Stimulated activated effector memory CD8-positive, alpha-beta T cell treated with anti-CD3 and anti-CD28 coated beads, Interleukin-12 subunit alpha, Interleukin-12 subunit beta, amount 100 ng/mL, for 72 hours (primary cell): ENCODE measurements at regions not wholly inside any gene's neighbourhood (a gene's known extent, or its start where the extent isn't known, plus 50 kb on each side); places are given as distances from the start of the nearest gene placed in this dataset.
"Not testable (repeated sequence)": the region's sequence is repeated elsewhere in the genome, so short reads cannot be mapped to it uniquely, and the experiment has no call there.

ENCODE experiments used
- ATAC-seq: fragments of 150-1000 bp; cut with Tn5 transposase; 2 replicates; pipeline ENCODE4 v1.10.0; 2021
- DNase-seq, 2 donors: peaks; one replicate each; pipeline ENCODE4 v3.0.0; 2021 to 2022; ENCODE audit warnings: low spot score in 2 of 2
- H3K27ac Mint-ChIP-seq: one replicate; pipeline ENCODE4 v1.8.0; 2022; ENCODE audit warnings: mild to moderate bottlenecking, mixed read lengths
- H3K36me3 Mint-ChIP-seq: one replicate; pipeline ENCODE4 v1.8.0; 2022; ENCODE audit warnings: mild to moderate bottlenecking, mixed read lengths
- H3K4me1 Mint-ChIP-seq: one replicate; pipeline ENCODE4 v1.8.0; 2022; ENCODE audit warnings: mixed read lengths
- H3K4me3 Mint-ChIP-seq: one replicate; pipeline ENCODE4 v1.8.0; 2022; ENCODE audit warnings: mild to moderate bottlenecking, mixed read lengths
- H3K9me3 Mint-ChIP-seq: one replicate; pipeline ENCODE4 v1.8.0; 2022; ENCODE audit warnings: mixed read lengths

DNA sequence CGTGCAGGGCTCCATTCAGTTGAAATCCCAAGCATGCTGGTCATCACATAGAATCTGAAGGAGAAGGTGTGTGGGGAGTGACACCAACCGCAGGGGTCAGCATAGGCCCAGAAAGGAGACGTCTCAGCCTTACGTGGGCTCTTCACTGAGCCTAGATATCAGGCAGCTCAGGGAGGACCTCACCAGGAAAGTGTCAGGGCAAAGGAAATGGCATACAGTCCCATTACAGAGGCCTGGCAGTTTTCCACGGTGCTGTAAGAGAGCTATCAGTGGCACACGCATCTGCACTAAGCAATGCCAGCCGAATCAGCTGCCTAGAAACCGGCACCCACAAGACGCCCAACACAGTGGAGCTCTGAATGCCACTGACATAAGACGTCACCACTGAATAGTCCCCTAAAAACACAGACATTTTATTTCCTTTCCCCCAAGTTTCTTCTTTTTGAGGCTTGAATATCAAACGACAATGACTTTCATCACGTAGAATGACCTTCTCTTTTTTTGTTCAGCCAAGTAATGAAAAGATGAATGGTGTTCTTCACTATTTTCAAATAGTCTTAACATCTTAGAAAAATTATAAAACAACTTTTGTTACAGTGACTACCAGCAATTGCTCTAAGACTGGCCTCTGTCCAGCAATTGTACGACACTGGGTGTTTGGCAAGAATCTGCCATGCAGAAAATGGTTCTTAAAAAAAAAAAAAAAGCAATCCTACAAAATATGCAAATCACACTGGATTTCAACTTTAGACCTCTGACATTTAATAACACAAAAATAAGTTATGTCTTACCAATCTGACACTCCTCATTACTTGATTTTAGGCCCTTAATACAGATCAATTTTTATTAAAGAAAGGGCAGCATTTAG is 88.9 kb upstream of the FOXQ1 start:
- H3K4me3 Mint-ChIP-seq, result no peak overlapping the region
- no peaks in the 10 kb centered on the region for H3K9me3 Mint-ChIP-seq
- H3K36me3 Mint-ChIP-seq, result no peaks in the 10 kb centered on the region
- no peak for ATAC-seq
- no peak overlapping the region for H3K27ac Mint-ChIP-seq
- no peak for DNase-seq
- no peaks in the 10 kb centered on the region for H3K4me1 Mint-ChIP-seq

- Mint-ChIP-seq H3K36me3 (no peaks in the 10 kb centered on the region), H3K27ac (no peak overlapping the region), H3K9me3 (no peaks in the 10 kb centered on the region), H3K4me3 (no peak overlapping the region), H3K4me1 (no peaks in the 10 kb centered on the region)
- DNase-seq (no peak), ATAC-seq (no peak)
Observed at GRCh38 chr6:1217396-1217795, 94.5 kb upstream of the FOXQ1 start.

GRCh38 chr6:1216488-1216974 is 95.4 kb upstream of the FOXQ1 start:
- Mint-ChIP-seq H3K4me1 (no peaks in the 10 kb centered on the region), H3K9me3 (no peaks in the 10 kb centered on the region), H3K4me3 (no peak overlapping the region), H3K27ac (no peak overlapping the region), H3K36me3 (no peaks in the 10 kb centered on the region)
- ATAC-seq (no peak), DNase-seq (no peak)

GRCh38 chr6:1215884-1216487 is 95.9 kb upstream of the FOXQ1 start:
- Mint-ChIP-seq H3K4me3 (no peak overlapping the region), H3K4me1 (no peaks in the 10 kb centered on the region), H3K27ac (no peak overlapping the region), H3K36me3 (no peaks in the 10 kb centered on the region), H3K9me3 (no peaks in the 10 kb centered on the region)
- DNase-seq (no peak), ATAC-seq (peak; percentile 34)

DNA sequence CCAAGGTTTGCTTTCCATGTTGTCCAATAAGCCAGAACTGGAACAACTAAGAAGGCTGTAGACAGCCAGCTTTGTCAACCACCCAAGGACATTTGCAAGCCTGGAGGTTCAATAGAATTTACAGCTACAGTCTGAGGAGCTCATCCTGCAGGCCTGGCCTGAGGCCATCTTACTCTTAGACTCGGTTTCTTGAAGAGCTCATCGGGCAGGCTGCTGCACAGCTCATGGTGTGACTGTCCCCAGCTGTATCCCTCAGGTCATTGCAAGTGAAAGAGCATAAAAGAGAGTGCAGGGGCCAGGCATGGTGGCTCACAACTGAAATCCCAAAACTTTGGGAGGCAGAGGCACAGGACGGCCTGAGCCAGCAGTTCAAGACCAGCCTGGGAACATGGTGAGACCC is 96.9 kb upstream of the FOXQ1 start:
- no peak overlapping the region for H3K4me3 Mint-ChIP-seq
- H3K36me3 Mint-ChIP-seq, result no peaks in the 10 kb centered on the region
- H3K9me3 Mint-ChIP-seq, result no peaks in the 10 kb centered on the region
- no peak for DNase-seq
- no peaks in the 10 kb centered on the region for H3K4me1 Mint-ChIP-seq
- no peak overlapping the region for H3K27ac Mint-ChIP-seq
- peak; percentile 42 for ATAC-seq

DNA sequence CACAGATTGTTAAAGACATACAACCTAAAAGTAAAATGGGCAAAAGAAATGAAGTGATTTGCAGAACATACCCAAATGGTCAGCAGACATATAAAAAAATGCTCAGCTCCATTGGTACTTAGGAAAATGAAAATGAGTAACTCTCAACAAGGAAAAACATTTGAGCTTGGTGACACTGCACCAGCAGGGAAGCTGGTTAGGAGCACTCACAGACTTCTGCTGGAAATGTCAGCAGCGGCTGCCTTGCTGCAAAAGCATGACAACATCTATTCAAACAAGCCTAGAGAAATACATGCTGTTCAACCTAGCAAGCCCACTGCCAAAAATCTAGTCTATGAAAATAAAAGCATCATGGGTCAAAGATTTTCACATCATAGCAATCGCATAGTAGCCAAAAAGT is 99.0 kb upstream of the FOXQ1 start:
- no peaks in the 10 kb centered on the region for H3K36me3 Mint-ChIP-seq
- no peaks in the 10 kb centered on the region for H3K4me1 Mint-ChIP-seq
- ATAC-seq (no peak), DNase-seq (no peak)
- no peak overlapping the region for H3K27ac Mint-ChIP-seq
- H3K9me3 Mint-ChIP-seq, result no peaks in the 10 kb centered on the region
- H3K4me3 Mint-ChIP-seq, result no peak overlapping the region

- H3K36me3 Mint-ChIP-seq, H3K4me3 Mint-ChIP-seq, H3K9me3 Mint-ChIP-seq, H3K4me1 Mint-ChIP-seq, DNase-seq, ATAC-seq, H3K27ac Mint-ChIP-seq: not testable (repeated sequence)
Observed at GRCh38 chr6:1212138-1212537, 99.8 kb upstream of the FOXQ1 start.

DNA sequence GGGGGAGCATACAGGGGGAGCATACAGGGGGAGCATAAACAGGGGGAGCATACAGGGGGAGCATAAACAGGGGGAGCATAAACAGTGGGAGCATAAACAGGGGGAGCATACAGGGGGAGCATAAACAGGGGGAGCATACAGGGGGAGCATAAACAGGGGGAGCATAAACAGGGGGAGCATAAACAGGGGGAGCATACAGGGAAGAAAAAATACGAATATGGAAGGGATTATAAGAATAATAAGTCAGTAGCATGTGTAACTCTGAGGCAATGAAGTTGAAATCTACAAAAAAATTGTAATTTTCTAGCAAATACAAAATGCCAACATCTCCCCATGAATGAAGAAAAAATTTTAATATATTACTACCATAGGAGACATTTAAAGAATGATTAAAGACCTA is 101.3 kb upstream of the FOXQ1 start:
- H3K27ac Mint-ChIP-seq, ATAC-seq: not testable (repeated sequence)

DNA sequence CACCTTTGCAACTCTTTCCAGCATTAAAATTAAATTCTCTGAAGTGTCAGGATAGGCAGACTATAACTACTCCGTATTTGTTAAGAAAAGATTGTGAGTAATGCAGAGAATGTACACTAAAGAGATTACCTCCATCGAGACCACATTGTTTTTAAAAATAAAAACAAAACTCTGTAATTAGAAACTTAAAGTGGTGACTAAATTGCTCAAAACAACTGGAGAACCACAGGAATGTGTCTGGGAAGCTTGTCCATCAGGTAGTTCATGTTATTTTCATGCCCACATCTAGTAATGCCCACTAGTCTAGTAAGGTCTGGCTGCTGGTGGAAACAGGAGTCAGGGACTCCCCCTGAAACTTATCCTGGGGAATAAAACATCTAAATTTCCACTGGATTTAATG is 103.0 kb upstream of the FOXQ1 start:
- ATAC-seq (no peak), DNase-seq (no peak)
- Mint-ChIP-seq H3K4me3 (no peak overlapping the region), H3K9me3 (no peaks in the 10 kb centered on the region), H3K4me1 (no peaks in the 10 kb centered on the region), H3K36me3 (no peaks in the 10 kb centered on the region), H3K27ac (no peak overlapping the region)

More for the DNA sequence above, 101.3 kb upstream of the FOXQ1 start:
- not testable (repeated sequence) for H3K4me1 Mint-ChIP-seq, H3K9me3 Mint-ChIP-seq, H3K36me3 Mint-ChIP-seq, H3K4me3 Mint-ChIP-seq, DNase-seq

DNA sequence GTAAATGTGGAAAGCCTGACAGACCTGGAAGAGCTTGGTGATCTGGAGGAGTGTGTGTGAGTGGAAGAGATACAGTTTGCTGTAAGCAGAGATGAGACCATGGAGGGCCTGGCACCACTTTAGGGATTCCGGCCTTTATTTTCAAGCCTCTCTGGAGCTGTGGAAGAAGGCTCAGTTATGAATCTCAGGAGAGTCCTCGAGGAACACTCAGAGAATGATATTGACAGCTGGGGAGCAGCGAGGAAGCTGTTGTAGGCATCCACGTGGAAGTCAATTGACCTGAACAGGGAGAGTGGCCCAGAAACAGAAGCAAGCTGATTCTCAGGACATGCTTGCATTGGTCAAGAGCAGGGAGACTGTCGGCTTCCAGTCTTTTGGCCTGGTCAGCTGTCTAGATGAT is 108.4 kb upstream of the FOXQ1 start:
- no peak for DNase-seq
- no peak overlapping the region for H3K4me3 Mint-ChIP-seq
- no peak overlapping the region for H3K27ac Mint-ChIP-seq
- no peaks in the 10 kb centered on the region for H3K9me3 Mint-ChIP-seq
- no peaks in the 10 kb centered on the region for H3K36me3 Mint-ChIP-seq
- peaks cover 8% of the 10 kb centered on the region for H3K4me1 Mint-ChIP-seq
- no peak for ATAC-seq

DNA sequence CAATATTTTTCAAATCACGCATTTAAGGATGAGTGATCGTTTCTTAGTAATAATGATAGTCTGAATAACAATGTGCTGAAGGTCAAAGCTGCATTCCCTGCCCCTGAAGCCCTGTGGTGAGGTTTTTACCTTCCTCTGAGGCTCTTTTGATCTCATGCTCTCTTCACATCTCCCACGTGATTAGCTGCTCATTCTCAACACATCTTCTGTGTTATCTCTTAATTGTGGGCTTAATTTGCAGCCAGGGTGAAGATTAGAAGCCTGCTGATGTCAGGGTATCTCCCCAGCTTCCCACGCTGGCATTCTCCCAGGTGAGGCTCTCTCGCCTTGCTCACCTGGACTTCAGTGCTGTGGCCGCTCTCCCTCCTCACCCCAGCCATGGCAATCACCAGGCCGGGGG is 109.7 kb upstream of the FOXQ1 start:
- H3K4me1 Mint-ChIP-seq, result peaks cover 8% of the 10 kb centered on the region
- H3K36me3 Mint-ChIP-seq, result no peaks in the 10 kb centered on the region
- ATAC-seq (no peak), DNase-seq (no peak)
- no peaks in the 10 kb centered on the region for H3K9me3 Mint-ChIP-seq
- H3K4me3 Mint-ChIP-seq, result no peak overlapping the region
- H3K27ac Mint-ChIP-seq, result no peak overlapping the region

DNA sequence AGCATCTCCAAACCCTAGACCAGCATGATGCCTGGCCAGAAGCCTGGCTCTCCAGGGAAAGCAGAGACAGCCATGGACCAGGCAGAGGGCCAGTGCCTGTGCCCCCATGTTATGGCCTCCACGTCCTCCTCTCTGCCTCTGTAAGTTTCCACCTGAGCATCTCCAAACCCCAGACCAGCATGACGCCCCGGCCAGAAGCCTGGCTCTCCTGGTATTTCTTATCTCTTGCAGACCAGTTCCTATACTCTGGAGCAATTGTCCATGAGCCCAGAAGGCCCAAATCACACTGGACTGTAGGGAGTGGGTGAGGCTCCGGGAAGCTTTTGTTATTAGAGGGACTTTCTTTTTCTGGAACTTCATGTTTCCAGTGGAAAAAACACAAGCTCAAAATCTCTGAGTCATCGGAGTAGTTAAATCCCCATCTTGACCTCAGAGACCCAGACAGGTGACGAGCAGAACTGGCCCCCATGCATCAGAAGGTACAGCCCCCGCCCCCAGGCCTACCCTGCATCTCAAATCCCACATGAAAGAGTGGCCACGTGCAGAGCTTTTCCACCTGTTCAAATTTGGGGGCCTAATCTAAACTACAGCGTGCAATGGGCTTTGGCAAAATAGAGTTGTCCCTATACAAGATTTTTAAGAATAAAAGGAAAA is 110.2 kb upstream of the FOXQ1 start:
- ATAC-seq, result no peak
- no peak overlapping the region for H3K27ac Mint-ChIP-seq
- H3K9me3 Mint-ChIP-seq, result no peaks in the 10 kb centered on the region
- H3K36me3 Mint-ChIP-seq, result no peaks in the 10 kb centered on the region
- H3K4me3 Mint-ChIP-seq, result no peak overlapping the region
- no peak for DNase-seq
- peaks cover 8% of the 10 kb centered on the region for H3K4me1 Mint-ChIP-seq

DNA sequence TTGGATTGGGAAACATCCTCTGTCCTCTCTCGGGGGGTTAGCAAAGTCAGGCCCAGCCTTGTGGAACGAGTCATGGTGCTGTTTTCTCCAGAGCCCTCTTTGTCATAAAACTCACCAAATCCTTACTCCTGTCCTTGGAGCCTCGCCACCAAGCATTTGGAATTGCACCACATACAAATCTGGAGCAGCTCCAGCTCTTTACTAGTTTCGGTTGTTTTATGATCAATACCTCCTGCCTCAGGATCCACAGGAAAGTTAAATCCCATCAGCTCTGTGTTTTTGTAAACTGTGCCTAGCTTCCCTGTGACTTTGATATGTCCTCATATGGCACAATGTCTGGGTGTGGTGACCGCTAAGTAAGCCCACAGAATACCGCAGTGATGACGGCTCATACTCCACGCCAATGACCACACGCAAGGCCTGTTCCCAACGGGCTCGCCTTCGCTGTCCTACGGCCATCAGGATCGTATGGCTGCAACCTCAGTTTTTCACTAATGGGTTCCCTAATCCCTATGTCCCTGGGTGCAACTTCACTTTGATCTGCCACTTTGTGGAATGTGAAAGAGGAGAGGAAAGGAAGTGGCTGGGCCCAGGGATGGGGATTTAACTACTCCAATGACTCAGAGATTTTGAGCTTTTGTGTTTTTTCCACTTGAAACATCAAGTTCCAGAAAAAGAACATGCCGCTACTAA is 111.3 kb upstream of the FOXQ1 start:
- peaks cover 8% of the 10 kb centered on the region for H3K4me1 Mint-ChIP-seq
- ATAC-seq, result no peak
- H3K4me3 Mint-ChIP-seq, result no peak overlapping the region
- H3K27ac Mint-ChIP-seq, result no peak overlapping the region
- DNase-seq, result no peak
- peaks cover 7% of the 10 kb centered on the region for H3K9me3 Mint-ChIP-seq
- H3K36me3 Mint-ChIP-seq, result no peaks in the 10 kb centered on the region

GRCh38 chr6:1200081-1200408 is 111.9 kb upstream of the FOXQ1 start:
- no peak overlapping the region for H3K4me3 Mint-ChIP-seq
- peaks cover 8% of the 10 kb centered on the region for H3K4me1 Mint-ChIP-seq
- ATAC-seq (no peak), DNase-seq (no peak)
- no peak overlapping the region for H3K27ac Mint-ChIP-seq
- H3K36me3 Mint-ChIP-seq, result no peaks in the 10 kb centered on the region
- H3K9me3 Mint-ChIP-seq, result peaks cover 7% of the 10 kb centered on the region

GRCh38 chr6:1197309-1197708 is 114.6 kb upstream of the FOXQ1 start:
- no peak for DNase-seq
- no peak for ATAC-seq
- Mint-ChIP-seq H3K36me3 (no peaks in the 10 kb centered on the region), H3K4me1 (peaks cover 2% of the 10 kb centered on the region), H3K9me3 (peaks cover 11% of the 10 kb centered on the region), H3K4me3 (no peak overlapping the region), H3K27ac (no peak overlapping the region)
